ENCODE measurements at regions not wholly inside any gene's neighbourhood (a gene's known extent, or its start where the extent isn't known, plus 50 kb on each side); places are given as distances from the start of the nearest gene placed in this dataset.

- TF ChIP-seq CTCF (IDR thresholded peaks at IDR 0.05) (no peak), POLR2A (IDR thresholded peaks at IDR 0.05) (no peak)
These were observed 259.1 kb downstream of the SS18 start for GRCh38 chr18:25831301-25831701.

Measured in uterus (tissue), 2 donors.